ENCODE measurements at regions not wholly inside any gene's neighbourhood (a gene's known extent, or its start where the extent isn't known, plus 50 kb on each side); places are given as distances from the start of the nearest gene placed in this dataset.

DNA sequence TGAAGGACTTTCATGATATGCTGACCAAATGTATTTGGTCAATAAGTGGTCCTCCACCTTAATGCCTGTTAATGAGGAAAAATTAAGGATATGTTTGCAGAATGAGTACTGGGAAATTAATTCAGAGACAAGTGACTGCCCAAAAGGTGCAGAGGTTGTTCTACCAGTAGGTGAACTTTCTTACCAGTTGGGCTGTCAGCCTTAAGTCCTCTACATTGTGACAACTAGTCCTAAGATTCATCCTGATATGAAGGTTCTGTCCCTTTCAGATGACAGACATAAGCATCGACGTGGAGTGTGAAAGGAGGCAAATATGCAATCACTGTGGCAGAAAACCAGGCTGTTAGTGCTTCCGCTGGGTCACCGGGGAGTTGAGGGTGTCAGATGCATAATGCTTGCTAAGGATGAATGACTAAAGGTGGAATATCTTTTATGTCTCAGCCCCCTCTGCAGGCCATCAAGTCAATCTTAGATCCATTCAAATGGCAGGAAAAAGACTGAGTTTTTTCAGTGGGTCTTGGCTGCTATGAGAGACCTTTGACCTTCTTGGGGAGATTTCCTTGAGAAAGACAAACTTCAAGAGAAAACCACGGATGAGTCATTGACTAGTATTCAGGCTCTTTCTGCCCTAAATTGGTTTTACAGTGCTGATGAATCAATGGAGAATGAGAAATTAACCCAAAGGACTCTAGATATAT is 226.0 kb downstream of the TPBG start (continued):
- TF ChIP-seq, protein P1, sequence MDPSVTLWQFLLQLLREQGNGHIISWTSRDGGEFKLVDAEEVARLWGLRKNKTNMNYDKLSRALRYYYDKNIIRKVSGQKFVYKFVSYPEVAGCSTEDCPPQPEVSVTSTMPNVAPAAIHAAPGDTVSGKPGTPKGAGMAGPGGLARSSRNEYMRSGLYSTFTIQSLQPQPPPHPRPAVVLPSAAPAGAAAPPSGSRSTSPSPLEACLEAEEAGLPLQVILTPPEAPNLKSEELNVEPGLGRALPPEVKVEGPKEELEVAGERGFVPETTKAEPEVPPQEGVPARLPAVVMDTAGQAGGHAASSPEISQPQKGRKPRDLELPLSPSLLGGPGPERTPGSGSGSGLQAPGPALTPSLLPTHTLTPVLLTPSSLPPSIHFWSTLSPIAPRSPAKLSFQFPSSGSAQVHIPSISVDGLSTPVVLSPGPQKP (IDR thresholded peaks at IDR 0.05; ENCODE audit: low read depth, low read length), result no peak
- TF ChIP-seq ZBTB4 (CRISPR knock-in tag; IDR thresholded peaks at IDR 0.05) (no peak), POU2F2 (IDR thresholded peaks at IDR 0.05; ENCODE audit: borderline replicate concordance, low read depth, low read length) (peak; percentile 77; the same call in 1 of the 3 replicates), TCF12 (IDR thresholded peaks at IDR 0.05; ENCODE audit: low read depth, low read length) (no peak), NR2F1 (conservative IDR thresholded peaks at IDR 0.05) (peak; percentile 68), MEF2A (IDR thresholded peaks at IDR 0.05; ENCODE audit: insufficient read depth, low read depth, low read length) (no peak), CBFB (IDR thresholded peaks at IDR 0.05; ENCODE audit: low read depth) (no peak), CTCF (IDR thresholded peaks at IDR 0.05 in 2 of 3, conservative IDR thresholded peaks at IDR 0.05 in 1 of 3; ENCODE audit: control insufficient read depth in 2 of 3, extremely low read depth in 1 of 3, insufficient read depth in 1 of 3, low read depth in 3 of 3, low read length in 3 of 3) (peak; percentile 28 to 63 (median 33); a peak in 4 of 6 replicates), MEF2B (IDR thresholded peaks at IDR 0.05; ENCODE audit: partially characterized antibody, poor library complexity, severe bottlenecking) (no peak), KLF5 (IDR thresholded peaks at IDR 0.05; ENCODE audit: partially characterized antibody) (no peak), RFX5 (IDR thresholded peaks at IDR 0.05; ENCODE audit: low read depth, low read length) (no peak), RUNX3 (IDR thresholded peaks at IDR 0.05; ENCODE audit: low read length) (no peak), SMAD5 (IDR thresholded peaks at IDR 0.05; ENCODE audit: low read depth) (no peak), SREBF2 (IDR thresholded peaks at IDR 0.05; ENCODE audit: low read length) (no peak), ZZZ3 (IDR thresholded peaks at IDR 0.05; ENCODE audit: control insufficient read depth, insufficient read length, low read depth) (no peak)
- TF ChIP-seq, protein P2, sequence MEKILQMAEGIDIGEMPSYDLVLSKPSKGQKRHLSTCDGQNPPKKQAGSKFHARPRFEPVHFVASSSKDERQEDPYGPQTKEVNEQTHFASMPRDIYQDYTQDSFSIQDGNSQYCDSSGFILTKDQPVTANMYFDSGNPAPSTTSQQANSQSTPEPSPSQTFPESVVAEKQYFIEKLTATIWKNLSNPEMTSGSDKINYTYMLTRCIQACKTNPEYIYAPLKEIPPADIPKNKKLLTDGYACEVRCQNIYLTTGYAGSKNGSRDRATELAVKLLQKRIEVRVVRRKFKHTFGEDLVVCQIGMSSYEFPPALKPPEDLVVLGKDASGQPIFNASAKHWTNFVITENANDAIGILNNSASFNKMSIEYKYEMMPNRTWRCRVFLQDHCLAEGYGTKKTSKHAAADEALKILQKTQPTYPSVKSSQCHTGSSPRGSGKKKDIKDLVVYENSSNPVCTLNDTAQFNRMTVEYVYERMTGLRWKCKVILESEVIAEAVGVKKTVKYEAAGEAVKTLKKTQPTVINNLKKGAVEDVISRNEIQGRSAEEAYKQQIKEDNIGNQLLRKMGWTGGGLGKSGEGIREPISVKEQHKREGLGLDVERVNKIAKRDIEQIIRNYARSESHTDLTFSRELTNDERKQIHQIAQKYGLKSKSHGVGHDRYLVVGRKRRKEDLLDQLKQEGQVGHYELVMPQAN (conservative IDR thresholded peaks at IDR 0.05), result no peak
- TF ChIP-seq, protein P3, sequence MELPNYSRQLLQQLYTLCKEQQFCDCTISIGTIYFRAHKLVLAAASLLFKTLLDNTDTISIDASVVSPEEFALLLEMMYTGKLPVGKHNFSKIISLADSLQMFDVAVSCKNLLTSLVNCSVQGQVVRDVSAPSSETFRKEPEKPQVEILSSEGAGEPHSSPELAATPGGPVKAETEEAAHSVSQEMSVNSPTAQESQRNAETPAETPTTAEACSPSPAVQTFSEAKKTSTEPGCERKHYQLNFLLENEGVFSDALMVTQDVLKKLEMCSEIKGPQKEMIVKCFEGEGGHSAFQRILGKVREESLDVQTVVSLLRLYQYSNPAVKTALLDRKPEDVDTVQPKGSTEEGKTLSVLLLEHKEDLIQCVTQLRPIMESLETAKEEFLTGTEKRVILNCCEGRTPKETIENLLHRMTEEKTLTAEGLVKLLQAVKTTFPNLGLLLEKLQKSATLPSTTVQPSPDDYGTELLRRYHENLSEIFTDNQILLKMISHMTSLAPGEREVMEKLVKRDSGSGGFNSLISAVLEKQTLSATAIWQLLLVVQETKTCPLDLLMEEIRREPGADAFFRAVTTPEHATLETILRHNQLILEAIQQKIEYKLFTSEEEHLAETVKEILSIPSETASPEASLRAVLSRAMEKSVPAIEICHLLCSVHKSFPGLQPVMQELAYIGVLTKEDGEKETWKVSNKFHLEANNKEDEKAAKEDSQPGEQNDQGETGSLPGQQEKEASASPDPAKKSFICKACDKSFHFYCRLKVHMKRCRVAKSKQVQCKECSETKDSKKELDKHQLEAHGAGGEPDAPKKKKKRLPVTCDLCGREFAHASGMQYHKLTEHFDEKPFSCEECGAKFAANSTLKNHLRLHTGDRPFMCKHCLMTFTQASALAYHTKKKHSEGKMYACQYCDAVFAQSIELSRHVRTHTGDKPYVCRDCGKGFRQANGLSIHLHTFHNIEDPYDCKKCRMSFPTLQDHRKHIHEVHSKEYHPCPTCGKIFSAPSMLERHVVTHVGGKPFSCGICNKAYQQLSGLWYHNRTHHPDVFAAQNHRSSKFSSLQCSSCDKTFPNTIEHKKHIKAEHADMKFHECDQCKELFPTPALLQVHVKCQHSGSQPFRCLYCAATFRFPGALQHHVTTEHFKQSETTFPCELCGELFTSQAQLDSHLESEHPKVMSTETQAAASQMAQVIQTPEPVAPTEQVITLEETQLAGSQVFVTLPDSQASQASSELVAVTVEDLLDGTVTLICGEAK (IDR thresholded peaks at IDR 0.05; ENCODE audit: borderline replicate concordance), result no peak
